ENCODE measurements at regions not wholly inside any gene's neighbourhood (a gene's known extent, or its start where the extent isn't known, plus 50 kb on each side); places are given as distances from the start of the nearest gene placed in this dataset.

DNA sequence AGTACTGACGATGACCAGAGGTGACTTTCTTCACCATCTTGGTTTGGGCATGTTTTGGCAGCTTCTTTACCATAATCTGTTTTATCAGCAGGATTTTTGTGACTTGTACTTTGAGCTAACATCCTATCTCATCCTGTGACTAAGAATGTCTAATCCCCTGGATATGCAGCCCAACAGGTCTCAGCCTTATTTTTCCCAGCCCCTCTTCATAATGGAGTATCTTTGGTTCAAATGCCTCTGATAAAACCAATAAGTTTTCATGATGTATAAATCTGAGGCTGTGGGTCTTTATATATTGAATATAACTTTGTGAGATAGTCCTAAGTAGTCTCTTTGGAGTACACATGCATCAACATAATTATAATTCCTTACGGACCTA is 186.9 kb upstream of the WSB1 start:
- no peak for TF ChIP-seq POLR2A (IDR thresholded peaks at IDR 0.05; ENCODE audit: low read depth, low read length)
- no peak for TF ChIP-seq POLR2AphosphoS5 (IDR thresholded peaks at IDR 0.05; ENCODE audit: low read depth, low read length)
